AG10803 (cell line): ENCODE measurements at regions not wholly inside any gene's neighbourhood (a gene's known extent, or its start where the extent isn't known, plus 50 kb on each side); places are given as distances from the start of the nearest gene placed in this dataset.

Experiments
- DNase-seq: peaks from one replicate; pipeline ENCODE4 v3.0.0; 2010; ENCODE audit warnings: low read depth
- H3K4me3 ChIP-seq: 2 replicates; pipeline ENCODE4 v1.5.1; 2011; ENCODE audit warnings: mild to moderate bottlenecking, low read length, control low read depth
- CTCF ChIP-seq: conservative IDR thresholded peaks from 2 replicates; pipeline ENCODE4 v1.5.1; 2011; ENCODE audit warnings: mild to moderate bottlenecking, low read length, control low read depth, inconsistent platforms

GRCh38 chr6:170227996-170228945, 62.6 kb downstream of the DLL1 start:
- no peak overlapping the region for H3K4me3 ChIP-seq
- TF ChIP-seq CTCF, result no peak
- DNase-seq, result no peak

GRCh38 chr6:170227521-170227983, 63.3 kb downstream of the DLL1 start:
- no peak for TF ChIP-seq CTCF
- H3K4me3 ChIP-seq, result no peak overlapping the region
- DNase-seq, result no peak

- H3K4me3 ChIP-seq, result no peak overlapping the region
- no peak for DNase-seq
- TF ChIP-seq CTCF, result no peak
Measured at GRCh38 chr6:170226647-170227046, 64.2 kb downstream of the DLL1 start.

- no peak for DNase-seq
- no peak overlapping the region for H3K4me3 ChIP-seq
- no peak for TF ChIP-seq CTCF
Measured at GRCh38 chr6:170225852-170226417, 64.9 kb downstream of the DLL1 start.

- no peak for DNase-seq
- TF ChIP-seq CTCF, result no peak
- no peak overlapping the region for H3K4me3 ChIP-seq
Measured at GRCh38 chr6:170224694-170225660, 65.9 kb downstream of the DLL1 start.

GRCh38 chr6:170223718-170224693, 66.9 kb downstream of the DLL1 start:
- no peak for TF ChIP-seq CTCF
- DNase-seq, result no peak
- H3K4me3 ChIP-seq, result no peak overlapping the region
